Ishikawa (cell line): ENCODE measurements at regions not wholly inside any gene's neighbourhood (a gene's known extent, or its start where the extent isn't known, plus 50 kb on each side); places are given as distances from the start of the nearest gene placed in this dataset.

ENCODE experiments used
- CEBPB ChIP-seq: IDR thresholded peaks from 2 replicates; pipeline ENCODE4 v1.6.1; 2012
- CREB1 ChIP-seq: IDR thresholded peaks from 2 replicates; pipeline ENCODE4 v1.6.1; 2012; ENCODE audit warnings: low read depth
- EGR1 ChIP-seq: IDR thresholded peaks from 2 replicates; pipeline ENCODE4 v1.6.1; 2012
- EP300 ChIP-seq: IDR thresholded peaks from 2 replicates; pipeline ENCODE4 v1.6.1; 2012; ENCODE audit warnings: borderline replicate concordance
- NFIC ChIP-seq: IDR thresholded peaks from 2 replicates; pipeline ENCODE4 v1.6.1; 2012
- RAD21 ChIP-seq: IDR thresholded peaks from 2 replicates; pipeline ENCODE4 v1.6.1; 2012; ENCODE audit warnings: low read depth
- TAF1 ChIP-seq: IDR thresholded peaks from 2 replicates; pipeline ENCODE4 v1.6.1; 2012; ENCODE audit warnings: low read depth, mild to moderate bottlenecking
- TCF12 ChIP-seq: IDR thresholded peaks from 2 replicates; pipeline ENCODE4 v1.6.1; 2012; ENCODE audit warnings: low read depth
- YY1 ChIP-seq: IDR thresholded peaks from 2 replicates; pipeline ENCODE4 v1.6.1; 2012; ENCODE audit warnings: low read depth
- ZBTB7A ChIP-seq: IDR thresholded peaks from 2 replicates; pipeline ENCODE4 v1.6.1; 2012; ENCODE audit warnings: low read depth
- TF ChIP-seq, protein P1 (sequence below): IDR thresholded peaks from 2 replicates; pipeline ENCODE4 v1.6.1; 2012; ENCODE audit warnings: low read depth, mild to moderate bottlenecking
- TF ChIP-seq, protein P2 (sequence below): IDR thresholded peaks from 2 replicates; pipeline ENCODE4 v1.6.1; 2012

DNA sequence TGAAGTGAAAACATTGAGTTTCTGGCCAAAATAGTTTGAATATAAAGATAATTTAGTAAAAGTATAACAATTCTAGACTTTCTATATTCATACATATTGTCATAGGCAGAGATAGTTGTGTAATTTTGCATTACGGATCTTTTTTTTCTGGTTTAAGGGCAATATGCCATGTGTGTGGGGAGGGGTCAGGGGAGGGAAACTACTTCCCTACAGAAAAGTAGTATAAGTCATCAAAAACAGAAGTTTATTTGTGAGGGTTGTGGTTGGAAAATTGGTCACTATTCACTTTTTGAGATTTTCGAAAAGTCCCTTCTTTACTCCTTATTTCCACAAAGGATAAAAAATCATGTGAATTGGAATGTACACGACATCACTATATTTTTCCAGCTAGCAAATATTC lies 288.2 kb upstream of the PREP start:
- no peak for TF ChIP-seq TAF1
- TF ChIP-seq RAD21 = no peak
- TF ChIP-seq EP300 = no peak
- TF ChIP-seq, protein P1, sequence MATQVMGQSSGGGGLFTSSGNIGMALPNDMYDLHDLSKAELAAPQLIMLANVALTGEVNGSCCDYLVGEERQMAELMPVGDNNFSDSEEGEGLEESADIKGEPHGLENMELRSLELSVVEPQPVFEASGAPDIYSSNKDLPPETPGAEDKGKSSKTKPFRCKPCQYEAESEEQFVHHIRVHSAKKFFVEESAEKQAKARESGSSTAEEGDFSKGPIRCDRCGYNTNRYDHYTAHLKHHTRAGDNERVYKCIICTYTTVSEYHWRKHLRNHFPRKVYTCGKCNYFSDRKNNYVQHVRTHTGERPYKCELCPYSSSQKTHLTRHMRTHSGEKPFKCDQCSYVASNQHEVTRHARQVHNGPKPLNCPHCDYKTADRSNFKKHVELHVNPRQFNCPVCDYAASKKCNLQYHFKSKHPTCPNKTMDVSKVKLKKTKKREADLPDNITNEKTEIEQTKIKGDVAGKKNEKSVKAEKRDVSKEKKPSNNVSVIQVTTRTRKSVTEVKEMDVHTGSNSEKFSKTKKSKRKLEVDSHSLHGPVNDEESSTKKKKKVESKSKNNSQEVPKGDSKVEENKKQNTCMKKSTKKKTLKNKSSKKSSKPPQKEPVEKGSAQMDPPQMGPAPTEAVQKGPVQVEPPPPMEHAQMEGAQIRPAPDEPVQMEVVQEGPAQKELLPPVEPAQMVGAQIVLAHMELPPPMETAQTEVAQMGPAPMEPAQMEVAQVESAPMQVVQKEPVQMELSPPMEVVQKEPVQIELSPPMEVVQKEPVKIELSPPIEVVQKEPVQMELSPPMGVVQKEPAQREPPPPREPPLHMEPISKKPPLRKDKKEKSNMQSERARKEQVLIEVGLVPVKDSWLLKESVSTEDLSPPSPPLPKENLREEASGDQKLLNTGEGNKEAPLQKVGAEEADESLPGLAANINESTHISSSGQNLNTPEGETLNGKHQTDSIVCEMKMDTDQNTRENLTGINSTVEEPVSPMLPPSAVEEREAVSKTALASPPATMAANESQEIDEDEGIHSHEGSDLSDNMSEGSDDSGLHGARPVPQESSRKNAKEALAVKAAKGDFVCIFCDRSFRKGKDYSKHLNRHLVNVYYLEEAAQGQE = no peak
- no peak for TF ChIP-seq YY1
- TF ChIP-seq, protein P2, sequence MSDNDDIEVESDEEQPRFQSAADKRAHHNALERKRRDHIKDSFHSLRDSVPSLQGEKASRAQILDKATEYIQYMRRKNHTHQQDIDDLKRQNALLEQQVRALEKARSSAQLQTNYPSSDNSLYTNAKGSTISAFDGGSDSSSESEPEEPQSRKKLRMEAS = no peak
- TF ChIP-seq TCF12 = no peak
- no peak for TF ChIP-seq ZBTB7A
- TF ChIP-seq NFIC = no peak
- TF ChIP-seq CREB1 = no peak
- no peak for TF ChIP-seq CEBPB
- TF ChIP-seq EGR1 = no peak
